ENCODE measurements at regions not wholly inside any gene's neighbourhood (a gene's known extent, or its start where the extent isn't known, plus 50 kb on each side); places are given as distances from the start of the nearest gene placed in this dataset.

GRCh38 chr14:34169561-34169960 lies 218.7 kb upstream of the EGLN3 start:
- Histone ChIP-seq H3K9ac (ENCODE audit: low read length) (no peak overlapping the region), H3K79me2 (replicated peaks; ENCODE audit: insufficient read depth, low read length) (no peaks in the 10 kb centered on the region), H3K36me3 (ENCODE audit: insufficient read depth, low read length) (no peaks in the 10 kb centered on the region), H3K27me3 (ENCODE audit: insufficient read depth, low read depth, low read length) (no peaks in the 10 kb centered on the region), H3K27ac (ENCODE audit: low read length) (no peak overlapping the region), H3K4me3 (ENCODE audit: low read length) (no peak overlapping the region), H3K4me2 (ENCODE audit: low read length) (no peak overlapping the region), H3F3A (ENCODE audit: insufficient read depth, low read length, poor library complexity, severe bottlenecking) (no peaks in the 10 kb centered on the region), H2AFZ (ENCODE audit: low read depth, low read length) (no peak overlapping the region), H3K9me2 (ENCODE audit: insufficient read depth, low read length) (no peaks in the 10 kb centered on the region), H3K9me3 (ENCODE audit: low read length) (no peaks in the 10 kb centered on the region), H4K20me1 (ENCODE audit: insufficient read depth) (no peaks in the 10 kb centered on the region)
- TF ChIP-seq TAF1 (IDR thresholded peaks at IDR 0.05; ENCODE audit: low read depth), result no peak
- TF ChIP-seq MXI1 (conservative IDR thresholded peaks at IDR 0.05; ENCODE audit: poor library complexity, severe bottlenecking), result no peak
- no peak for TF ChIP-seq SMC3 (conservative IDR thresholded peaks at IDR 0.05; ENCODE audit: poor library complexity)
- TF ChIP-seq POLR2AphosphoS5 (IDR thresholded peaks at IDR 0.05), result no peak
- TF ChIP-seq RAD21 (conservative IDR thresholded peaks at IDR 0.05), result no peak
- TF ChIP-seq REST (IDR thresholded peaks at IDR 0.05; ENCODE audit: borderline replicate concordance), result no peak
- TF ChIP-seq EZH2 (IDR thresholded peaks at IDR 0.05; ENCODE audit: borderline replicate concordance, insufficient read depth, low read length, poor library complexity, severe bottlenecking), result no peak
- no peak for TF ChIP-seq EP300 (conservative IDR thresholded peaks at IDR 0.05; ENCODE audit: poor library complexity, severe bottlenecking)
- no peak for TF ChIP-seq CTCF (IDR thresholded peaks at IDR 0.05; ENCODE audit: poor library complexity, severe bottlenecking)

- H3F3A ChIP-seq (ENCODE audit: insufficient read depth, low read length, poor library complexity, severe bottlenecking), result no peaks in the 10 kb centered on the region
These were observed 217.8 kb upstream of the EGLN3 start for GRCh38 chr14:34168656-34169055.

More at GRCh38 chr14:34168656-34169055, 217.8 kb upstream of the EGLN3 start:
- Histone ChIP-seq H3K9me2 (ENCODE audit: insufficient read depth, low read length) (no peaks in the 10 kb centered on the region), H3K9ac (ENCODE audit: low read length) (no peak overlapping the region), H2AFZ (ENCODE audit: low read depth, low read length) (no peak overlapping the region), H4K20me1 (ENCODE audit: insufficient read depth) (no peaks in the 10 kb centered on the region), H3K4me3 (ENCODE audit: low read length) (no peak overlapping the region), H3K27me3 (ENCODE audit: insufficient read depth, low read depth, low read length) (no peaks in the 10 kb centered on the region), H3K79me2 (replicated peaks; ENCODE audit: insufficient read depth, low read length) (no peaks in the 10 kb centered on the region), H3K27ac (ENCODE audit: low read length) (no peak overlapping the region), H3K9me3 (ENCODE audit: low read length) (no peaks in the 10 kb centered on the region), H3K36me3 (ENCODE audit: insufficient read depth, low read length) (no peaks in the 10 kb centered on the region), H3K4me2 (ENCODE audit: low read length) (no peak overlapping the region)
- TF ChIP-seq MXI1 (conservative IDR thresholded peaks at IDR 0.05; ENCODE audit: poor library complexity, severe bottlenecking) (no peak), POLR2AphosphoS5 (IDR thresholded peaks at IDR 0.05) (no peak), SMC3 (conservative IDR thresholded peaks at IDR 0.05; ENCODE audit: poor library complexity) (no peak), TAF1 (IDR thresholded peaks at IDR 0.05; ENCODE audit: low read depth) (no peak), EP300 (conservative IDR thresholded peaks at IDR 0.05; ENCODE audit: poor library complexity, severe bottlenecking) (no peak), RAD21 (conservative IDR thresholded peaks at IDR 0.05) (no peak), EZH2 (IDR thresholded peaks at IDR 0.05; ENCODE audit: borderline replicate concordance, insufficient read depth, low read length, poor library complexity, severe bottlenecking) (no peak), REST (IDR thresholded peaks at IDR 0.05; ENCODE audit: borderline replicate concordance) (no peak), CTCF (IDR thresholded peaks at IDR 0.05; ENCODE audit: poor library complexity, severe bottlenecking) (no peak)
